Putamen (tissue), 1 donor: ENCODE measurements at regions not wholly inside any gene's neighbourhood (a gene's known extent, or its start where the extent isn't known, plus 50 kb on each side); places are given as distances from the start of the nearest gene placed in this dataset.
A peak's percentile ranks its signal among the peaks of the same experiment; 100 is the strongest.

Experiments used
- DNase-seq: peaks from one replicate; pipeline ENCODE4 v3.0.0-alpha.2; 2016; ENCODE audit warnings: low spot score

DNA sequence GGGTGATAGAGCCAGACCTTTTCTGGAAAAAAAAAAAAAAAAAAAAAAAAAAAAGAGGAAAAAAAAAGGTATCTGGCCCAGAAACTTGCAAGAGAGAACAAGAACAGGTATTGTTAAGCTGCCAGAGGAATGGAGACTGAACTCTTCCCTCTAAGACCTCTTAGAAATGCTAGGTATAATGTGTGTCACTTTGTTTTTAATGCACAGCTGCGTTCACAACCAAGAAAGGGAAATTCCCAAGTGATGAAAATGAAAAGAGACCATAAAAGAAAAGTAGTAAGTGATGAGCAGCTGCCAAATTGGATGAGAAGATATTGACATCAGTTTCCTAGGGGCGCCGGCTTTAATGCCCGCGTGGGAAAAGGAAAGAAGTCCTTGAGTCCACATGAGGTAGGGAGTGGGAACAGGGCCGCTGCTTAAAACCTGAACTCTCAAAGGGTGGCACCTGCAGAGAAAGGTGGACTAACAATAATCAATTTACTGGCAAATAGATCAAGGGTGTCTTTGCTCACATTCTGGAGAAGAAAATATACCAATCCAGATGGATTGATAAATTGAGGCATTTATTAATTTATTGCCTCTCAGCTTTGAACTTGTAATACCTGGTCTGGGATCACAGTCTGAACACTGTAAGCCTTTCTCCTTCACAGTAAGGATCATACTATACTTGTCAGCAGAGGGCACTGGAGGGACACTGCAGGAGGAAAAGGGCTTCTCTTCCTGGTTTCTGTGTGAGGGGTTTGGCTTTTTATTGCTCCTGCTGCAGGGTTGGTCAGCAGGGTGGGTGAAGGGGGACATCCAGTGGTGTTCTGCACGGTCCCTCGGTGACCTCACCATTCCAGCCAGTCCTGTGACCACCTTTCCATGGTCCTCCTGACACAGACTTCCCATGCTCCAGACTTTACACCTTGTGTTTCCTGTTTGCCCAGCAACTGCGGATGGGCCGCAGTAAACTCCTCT is 131.6 kb downstream of the AQP9 start:
- peak; percentile 67 for DNase-seq

DNA sequence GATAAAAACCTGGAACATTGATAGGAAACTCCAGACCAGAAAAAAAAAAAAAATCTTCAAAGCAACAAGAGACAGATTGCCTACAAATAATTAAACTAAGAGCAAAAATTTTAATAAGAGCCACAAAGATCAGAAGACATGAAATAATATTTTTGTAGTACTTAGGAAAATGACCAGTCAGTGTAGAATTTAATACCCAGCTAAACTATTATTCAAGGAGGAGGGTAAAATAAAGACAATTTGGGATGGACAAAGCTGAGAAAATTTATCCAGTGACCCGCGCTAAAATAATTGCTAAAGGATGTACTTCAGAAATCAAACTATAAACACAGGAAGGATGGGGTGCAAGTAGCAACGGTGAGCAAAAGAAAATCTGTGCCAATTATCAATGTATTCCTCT is 133.2 kb downstream of the AQP9 start:
- DNase-seq = no peak

- no peak for DNase-seq
These were observed 134.9 kb downstream of the AQP9 start for GRCh38 chr15:58273104-58273503.

DNA sequence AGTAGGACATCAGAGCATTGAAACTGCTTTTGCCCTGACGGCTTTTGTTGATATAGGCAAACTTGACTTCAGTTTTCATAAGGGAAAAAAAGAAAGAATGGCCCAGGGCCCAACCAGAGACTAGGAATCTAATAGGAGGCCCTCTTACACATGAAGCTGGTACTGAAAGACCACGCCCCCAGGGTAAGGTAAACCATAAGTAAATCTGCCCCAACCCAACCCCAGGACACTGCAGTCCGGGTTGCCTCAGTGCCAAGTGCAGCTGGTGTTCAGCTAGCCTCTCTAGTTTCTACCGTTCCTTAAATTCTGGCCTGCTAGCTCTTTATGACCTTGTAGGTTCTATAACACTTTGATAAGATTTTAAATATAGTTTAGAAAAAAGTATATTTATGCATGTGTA is 136.7 kb downstream of the AQP9 start:
- no peak for DNase-seq

DNA sequence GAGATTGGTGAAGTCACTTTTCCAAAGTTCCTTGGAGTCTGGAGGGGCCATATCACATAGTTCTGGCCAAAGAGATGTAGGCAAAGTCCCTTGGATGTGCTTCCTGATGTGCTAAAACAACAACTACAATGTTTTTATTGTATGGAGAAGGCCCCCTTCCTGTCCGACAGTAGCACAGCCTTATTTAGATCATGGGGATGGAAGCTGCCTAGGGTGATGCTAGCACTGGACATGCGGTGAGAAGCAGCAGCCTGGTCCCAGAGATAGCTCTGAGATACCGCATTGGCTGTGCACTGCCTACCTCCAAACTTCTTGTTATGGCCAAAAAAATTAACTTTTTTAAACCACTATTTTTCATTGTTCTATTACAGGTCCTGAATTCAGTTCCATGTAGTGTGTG is 137.6 kb downstream of the AQP9 start:
- DNase-seq = no peak

- no peak for DNase-seq
These were observed 138.7 kb downstream of the AQP9 start for GRCh38 chr15:58276924-58277323.

- DNase-seq = no peak
These were observed 139.2 kb downstream of the AQP9 start for GRCh38 chr15:58277333-58277732.

DNA sequence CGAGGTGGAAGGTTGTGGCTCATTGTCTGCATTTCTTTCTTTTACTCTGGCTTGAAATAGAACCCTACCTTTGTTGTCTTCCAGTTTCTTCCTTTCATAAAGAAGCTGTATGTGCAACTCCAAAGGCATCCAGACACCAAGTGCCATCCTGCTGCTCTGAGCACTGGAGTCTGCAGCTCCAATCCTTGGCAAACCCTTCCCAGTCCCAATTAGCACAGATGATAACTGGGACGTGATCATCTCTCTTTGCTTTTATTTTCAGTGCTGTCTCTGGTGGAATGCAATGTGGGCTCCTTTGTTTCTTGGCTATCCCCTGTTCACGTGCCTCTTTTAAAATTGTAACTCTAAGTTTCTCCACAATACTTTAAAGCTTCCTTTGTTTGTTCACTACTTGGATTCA is 140.9 kb downstream of the AQP9 start:
- DNase-seq = no peak

GRCh38 chr15:58279654-58280053 is 141.5 kb downstream of the AQP9 start:
- DNase-seq = no peak

GRCh38 chr15:58282060-58282708 is 144.0 kb downstream of the AQP9 start:
- DNase-seq = no peak

- DNase-seq = no peak
These were observed 145.1 kb downstream of the AQP9 start for GRCh38 chr15:58283302-58283701.

GRCh38 chr15:58284293-58284692 is 146.1 kb downstream of the AQP9 start:
- no peak for DNase-seq

GRCh38 chr15:58285212-58285920 is 146.4 kb upstream of the LIPC start:
- no peak for DNase-seq

- no peak for DNase-seq
These were observed 145.9 kb upstream of the LIPC start for GRCh38 chr15:58285921-58286278.

DNA sequence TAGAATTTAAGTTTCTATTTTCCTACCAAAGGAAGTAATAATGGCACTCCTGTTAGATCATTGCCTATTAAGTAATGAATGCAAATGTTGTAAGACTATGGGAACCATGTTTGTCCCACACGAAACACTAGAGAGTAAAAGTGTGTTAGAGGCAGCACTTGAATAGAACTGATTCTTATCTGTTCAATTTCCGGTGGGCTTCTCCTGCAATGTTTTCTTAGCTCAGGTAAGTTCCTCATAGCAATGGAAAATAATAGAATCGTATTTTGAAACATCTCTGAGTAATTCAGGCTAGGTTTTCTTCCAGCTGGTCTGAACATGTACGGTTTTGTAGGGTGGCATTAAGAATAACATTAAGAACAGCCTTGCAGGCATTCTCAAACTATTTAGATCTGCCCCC is 145.3 kb upstream of the LIPC start:
- no peak for DNase-seq

DNA sequence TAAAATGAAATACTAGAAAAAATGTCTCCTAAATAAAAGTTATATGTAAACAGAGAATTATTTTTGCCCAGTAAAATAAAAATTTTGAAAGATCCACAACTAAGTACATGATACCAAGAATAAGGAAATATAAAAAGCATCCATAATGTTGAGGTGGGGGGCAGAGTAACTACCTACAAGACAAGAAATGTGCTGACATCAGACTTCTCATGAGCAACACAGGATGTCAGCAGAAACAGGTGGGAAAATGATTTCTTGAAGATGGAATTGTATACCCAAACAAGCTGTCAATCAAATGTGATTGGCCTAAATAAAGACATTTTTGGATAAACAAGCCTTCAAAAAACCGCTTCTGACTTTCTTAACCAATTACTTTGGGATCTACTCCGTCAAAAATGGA is 143.9 kb upstream of the LIPC start:
- DNase-seq = no peak

DNA sequence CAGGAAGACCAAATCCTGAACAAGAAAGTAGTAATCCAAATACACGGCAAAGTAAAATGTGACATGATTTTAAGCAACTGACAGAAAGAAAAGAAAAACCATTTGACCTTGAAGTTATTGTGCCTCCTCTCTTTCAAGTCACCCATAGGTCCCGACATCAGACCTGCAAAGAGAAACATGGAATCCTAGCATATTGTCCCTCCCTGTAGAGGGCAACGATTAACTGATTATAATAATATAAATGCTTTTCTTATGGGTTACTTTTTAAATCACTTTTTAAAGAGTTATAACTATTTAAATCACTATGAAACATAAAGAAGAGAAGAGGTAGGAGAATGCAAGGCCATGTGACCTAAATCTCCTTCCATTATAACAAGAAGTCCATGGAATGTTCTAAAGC is 143.2 kb upstream of the LIPC start:
- no peak for DNase-seq

- no peak for DNase-seq
These were observed 139.9 kb upstream of the LIPC start for GRCh38 chr15:58291848-58292247.

DNA sequence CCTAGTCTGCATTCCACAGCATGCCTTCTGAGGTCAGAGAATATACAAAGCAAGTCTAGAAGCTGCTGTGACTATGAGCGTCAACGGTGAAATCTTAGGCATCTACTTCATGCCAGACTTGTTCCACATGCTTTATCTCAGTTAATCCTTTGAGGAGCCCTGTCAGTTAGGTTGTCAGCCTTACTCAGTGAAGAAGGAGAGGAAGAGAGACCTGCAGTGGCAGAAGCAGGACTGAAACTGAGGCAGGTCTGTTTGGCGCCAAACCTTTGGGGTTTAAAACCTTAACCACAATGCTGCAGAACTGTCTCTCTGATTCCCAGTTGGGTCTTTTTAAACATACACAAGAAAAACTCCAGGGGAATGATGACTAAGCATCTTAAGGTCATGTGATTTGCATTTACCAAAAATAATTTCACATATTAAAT is 139.0 kb upstream of the LIPC start:
- no peak for DNase-seq

GRCh38 chr15:58293622-58294550 is 137.9 kb upstream of the LIPC start:
- no peak for DNase-seq

- DNase-seq = no peak
These were observed 137.0 kb upstream of the LIPC start for GRCh38 chr15:58294681-58295254.
